Thoracic aorta (tissue), 2 donors: ENCODE measurements at regions not wholly inside any gene's neighbourhood (a gene's known extent, or its start where the extent isn't known, plus 50 kb on each side); places are given as distances from the start of the nearest gene placed in this dataset.

Experiments used
- ATAC-seq: fragments of 150-250 bp; one replicate; pipeline ENCODE4 v1.8.0; 2017; ENCODE audit warnings: low read depth; ENCODE audit not compliant: insufficient number of reproducible peaks, low FRiP score
- DNase-seq: peaks from one replicate; pipeline ENCODE4 v3.0.0-alpha.2; 2020; ENCODE audit warnings: low spot score
- H3K27ac ChIP-seq, 2 donors: fragments of 200-600 bp; sonication (generic); 1 replicate in 1 of 2; 2 replicates in 1 of 2; pipeline ENCODE4 v1.5.1; 2016; ENCODE audit warnings: mild to moderate bottlenecking in 2 of 2, moderate library complexity in 2 of 2
- H3K27me3 ChIP-seq: fragments of 200-600 bp; sonication (generic); replicated peaks from 2 replicates; pipeline ENCODE4 v1.6.0; 2016; ENCODE audit warnings: mild to moderate bottlenecking; ENCODE audit not compliant: insufficient read depth
- H3K36me3 ChIP-seq: fragments of 200-600 bp; sonication (generic); one replicate; pipeline ENCODE4 v1.5.1; 2016
- H3K4me1 ChIP-seq, 2 donors: fragments of 200-600 bp; sonication (generic); 1 replicate in 1 of 2; 2 replicates in 1 of 2; pipeline versions ENCODE4 v1.5.1 to v1.6.0; 2016; ENCODE audit warnings: low read depth in 2 of 2, mild to moderate bottlenecking in 1 of 2; ENCODE audit not compliant: control insufficient read depth in 1 of 2
- H3K4me3 ChIP-seq: fragments of 200-600 bp; sonication (generic); 2 replicates; pipeline ENCODE4 v1.5.1; 2016; ENCODE audit warnings: mild to moderate bottlenecking
- H3K9me3 ChIP-seq: fragments of 200-600 bp; sonication (generic); 2 replicates; pipeline ENCODE4 v1.5.1; 2016
- TF ChIP-seq, protein P1 (sequence below): fragments of 200-600 bp; sonication (generic); IDR thresholded peaks from one replicate; pipeline ENCODE4 v1.5.1; 2019; ENCODE audit warnings: antibody characterized with exemption

DNA sequence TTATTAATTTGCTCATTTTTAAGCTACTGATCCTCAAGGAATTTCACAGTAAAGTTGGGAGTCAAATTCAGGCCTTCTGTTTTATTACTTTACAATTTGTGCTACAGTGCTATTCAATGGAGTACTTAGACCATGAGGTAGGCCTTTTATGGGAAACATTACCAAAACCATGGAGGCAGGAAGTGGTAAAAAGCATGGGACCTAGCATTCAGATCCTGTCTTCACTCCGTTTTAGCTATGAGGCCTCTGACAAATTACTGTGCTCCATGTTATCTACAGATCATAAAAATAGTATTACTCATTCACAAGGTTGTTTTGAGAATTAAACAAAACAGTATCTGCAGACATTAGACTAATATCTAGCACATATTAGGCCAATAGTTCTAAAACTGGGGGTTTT lies 140.6 kb upstream of the SLITRK3 start:
- Histone ChIP-seq H3K4me1 (no peaks in the 10 kb centered on the region), H3K27me3 (no peaks in the 10 kb centered on the region), H3K27ac (no peak overlapping the region), H3K9me3 (no peaks in the 10 kb centered on the region), H3K4me3 (no peak overlapping the region), H3K36me3 (no peaks in the 10 kb centered on the region)
- DNase-seq (no peak), ATAC-seq (no peak)
- TF ChIP-seq, protein P1, sequence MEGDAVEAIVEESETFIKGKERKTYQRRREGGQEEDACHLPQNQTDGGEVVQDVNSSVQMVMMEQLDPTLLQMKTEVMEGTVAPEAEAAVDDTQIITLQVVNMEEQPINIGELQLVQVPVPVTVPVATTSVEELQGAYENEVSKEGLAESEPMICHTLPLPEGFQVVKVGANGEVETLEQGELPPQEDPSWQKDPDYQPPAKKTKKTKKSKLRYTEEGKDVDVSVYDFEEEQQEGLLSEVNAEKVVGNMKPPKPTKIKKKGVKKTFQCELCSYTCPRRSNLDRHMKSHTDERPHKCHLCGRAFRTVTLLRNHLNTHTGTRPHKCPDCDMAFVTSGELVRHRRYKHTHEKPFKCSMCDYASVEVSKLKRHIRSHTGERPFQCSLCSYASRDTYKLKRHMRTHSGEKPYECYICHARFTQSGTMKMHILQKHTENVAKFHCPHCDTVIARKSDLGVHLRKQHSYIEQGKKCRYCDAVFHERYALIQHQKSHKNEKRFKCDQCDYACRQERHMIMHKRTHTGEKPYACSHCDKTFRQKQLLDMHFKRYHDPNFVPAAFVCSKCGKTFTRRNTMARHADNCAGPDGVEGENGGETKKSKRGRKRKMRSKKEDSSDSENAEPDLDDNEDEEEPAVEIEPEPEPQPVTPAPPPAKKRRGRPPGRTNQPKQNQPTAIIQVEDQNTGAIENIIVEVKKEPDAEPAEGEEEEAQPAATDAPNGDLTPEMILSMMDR, result no peak
